Hepatocyte (in vitro differentiated cells): ENCODE measurements at regions not wholly inside any gene's neighbourhood (a gene's known extent, or its start where the extent isn't known, plus 50 kb on each side); places are given as distances from the start of the nearest gene placed in this dataset.

Source experiments
- EZH2 ChIP-seq: fragments of 200-600 bp; sonication (generic); IDR thresholded peaks from 2 replicates; pipeline ENCODE4 v1.6.1; 2016; ENCODE audit warnings: antibody characterized with exemption, mild to moderate bottlenecking, borderline replicate concordance
- TF ChIP-seq, protein P1 (sequence below): fragments of 200-600 bp; sonication (generic); IDR thresholded peaks from 2 replicates; pipeline ENCODE4 v1.5.1; 2016; ENCODE audit warnings: antibody characterized with exemption, mild to moderate bottlenecking; ENCODE audit not compliant: poor library complexity

DNA sequence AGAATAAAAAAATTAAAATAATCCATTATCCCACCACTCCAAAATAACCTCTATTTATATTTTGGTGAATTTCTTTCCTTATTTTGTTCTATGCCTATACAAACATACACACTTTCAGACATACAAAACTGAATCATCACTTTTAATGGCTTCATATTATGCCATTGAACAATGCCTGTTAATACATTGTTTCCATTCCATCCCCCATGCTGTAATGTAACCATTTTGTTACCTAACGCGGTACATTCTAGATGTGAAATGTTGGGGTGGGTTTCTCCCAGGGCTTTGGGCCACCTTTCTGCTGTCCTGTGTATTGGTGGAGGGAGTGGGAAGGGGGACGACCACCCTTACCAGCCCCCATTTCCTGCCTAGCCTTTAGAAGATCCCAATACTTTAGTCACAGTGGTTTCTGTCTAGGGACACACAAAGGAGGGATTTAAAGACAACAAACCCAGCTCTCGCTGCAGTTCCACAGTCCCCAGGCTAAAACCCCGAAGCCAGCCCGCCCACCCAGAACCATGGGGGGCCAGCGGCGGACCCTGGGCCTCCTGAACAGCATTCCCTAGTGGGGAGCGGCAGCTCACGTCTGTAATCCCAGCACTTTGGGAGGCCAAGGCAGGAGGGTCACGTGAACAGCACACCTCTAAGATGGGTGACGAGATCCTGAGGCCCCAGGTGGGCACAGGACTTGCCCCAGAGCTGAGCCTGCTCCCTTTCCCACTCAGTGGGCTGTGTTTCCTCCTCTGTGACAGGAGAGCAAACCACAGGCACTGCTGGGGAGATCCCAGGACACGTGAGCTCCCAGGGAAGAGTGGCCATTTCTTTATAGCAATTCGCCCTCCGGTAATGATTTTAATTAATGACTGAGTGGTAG is 56.9 kb upstream of the STXBP1 start:
- TF ChIP-seq, protein P1, sequence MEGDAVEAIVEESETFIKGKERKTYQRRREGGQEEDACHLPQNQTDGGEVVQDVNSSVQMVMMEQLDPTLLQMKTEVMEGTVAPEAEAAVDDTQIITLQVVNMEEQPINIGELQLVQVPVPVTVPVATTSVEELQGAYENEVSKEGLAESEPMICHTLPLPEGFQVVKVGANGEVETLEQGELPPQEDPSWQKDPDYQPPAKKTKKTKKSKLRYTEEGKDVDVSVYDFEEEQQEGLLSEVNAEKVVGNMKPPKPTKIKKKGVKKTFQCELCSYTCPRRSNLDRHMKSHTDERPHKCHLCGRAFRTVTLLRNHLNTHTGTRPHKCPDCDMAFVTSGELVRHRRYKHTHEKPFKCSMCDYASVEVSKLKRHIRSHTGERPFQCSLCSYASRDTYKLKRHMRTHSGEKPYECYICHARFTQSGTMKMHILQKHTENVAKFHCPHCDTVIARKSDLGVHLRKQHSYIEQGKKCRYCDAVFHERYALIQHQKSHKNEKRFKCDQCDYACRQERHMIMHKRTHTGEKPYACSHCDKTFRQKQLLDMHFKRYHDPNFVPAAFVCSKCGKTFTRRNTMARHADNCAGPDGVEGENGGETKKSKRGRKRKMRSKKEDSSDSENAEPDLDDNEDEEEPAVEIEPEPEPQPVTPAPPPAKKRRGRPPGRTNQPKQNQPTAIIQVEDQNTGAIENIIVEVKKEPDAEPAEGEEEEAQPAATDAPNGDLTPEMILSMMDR, result no peak
- TF ChIP-seq EZH2, result no peak
